ENCODE measurements at regions not wholly inside any gene's neighbourhood (a gene's known extent, or its start where the extent isn't known, plus 50 kb on each side); places are given as distances from the start of the nearest gene placed in this dataset.
"Not testable (repeated sequence)": the region's sequence is repeated elsewhere in the genome, so short reads cannot be mapped to it uniquely, and the experiment has no call there.

DNA sequence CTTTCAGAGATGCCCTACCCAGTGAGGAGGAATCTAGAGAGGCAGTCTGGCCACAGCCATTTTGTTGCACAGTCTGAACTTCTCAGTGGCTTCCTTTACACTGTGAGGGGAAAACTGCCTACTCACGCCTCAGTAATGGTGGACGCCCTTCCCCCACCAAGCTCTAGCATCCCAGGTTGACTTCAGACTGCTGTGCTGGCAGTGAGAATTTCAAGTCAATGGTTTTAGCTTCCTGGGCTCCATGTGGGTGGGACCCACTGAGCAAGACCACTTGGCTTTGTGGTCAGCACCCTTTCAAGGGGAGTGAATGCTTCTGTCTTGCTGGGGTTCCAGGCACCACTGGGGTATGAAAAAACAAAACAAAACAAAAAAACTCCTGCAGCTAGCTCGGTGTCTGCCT is 663.2 kb upstream of the ZNF385D start:
- DNase-seq: no peak

DNA sequence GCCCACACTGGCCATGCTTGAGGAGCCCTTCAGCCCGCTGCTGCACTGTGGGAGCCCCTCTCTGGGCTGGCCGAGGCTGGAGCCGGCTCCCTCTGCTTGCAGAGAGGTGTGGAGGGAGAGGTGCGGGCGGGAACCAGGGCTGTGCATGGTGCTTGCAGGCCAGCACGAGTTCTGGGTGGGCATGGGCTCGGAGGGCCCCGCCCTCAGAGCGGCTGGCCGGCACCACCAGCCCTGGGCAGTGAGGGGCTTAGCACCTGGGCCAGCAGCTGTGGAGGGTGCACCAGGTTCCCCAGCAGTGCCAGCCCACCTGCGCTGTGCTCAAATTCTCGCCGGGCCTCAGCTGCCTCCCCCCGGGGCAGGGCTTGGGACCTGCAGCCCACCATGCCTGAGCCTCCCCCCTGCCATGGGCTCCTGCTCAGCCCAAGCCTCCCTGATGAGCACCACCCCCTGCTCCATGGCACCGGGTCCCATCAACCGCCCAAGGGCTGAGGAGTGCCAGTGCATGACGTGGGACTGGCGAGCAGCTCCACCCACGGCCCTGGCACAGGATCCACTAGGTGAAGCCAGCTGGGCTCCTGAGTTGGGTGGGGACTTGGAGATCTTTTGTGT is 665.9 kb upstream of the ZNF385D start:
- DNase-seq: not testable (repeated sequence)

DNA sequence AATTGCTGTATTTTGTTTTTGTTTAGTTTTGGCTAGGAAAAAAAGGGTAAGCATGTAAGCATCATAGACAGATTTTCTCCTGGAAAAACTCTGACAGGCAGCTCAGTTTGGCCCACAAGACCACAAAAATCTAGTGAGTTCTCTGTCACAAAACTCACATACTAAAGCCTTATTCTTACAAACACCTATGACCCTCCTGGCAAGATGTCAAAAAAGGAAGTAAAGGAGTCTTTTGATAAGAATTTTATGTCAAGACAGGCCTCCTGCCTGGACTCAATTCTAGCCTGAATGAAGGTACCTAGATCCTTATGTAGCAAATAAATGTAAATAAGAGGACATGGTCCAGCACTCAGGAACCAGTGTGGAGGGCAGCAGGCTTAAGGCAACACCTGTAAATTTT is 668.3 kb upstream of the ZNF385D start:
- no peak for DNase-seq

DNA sequence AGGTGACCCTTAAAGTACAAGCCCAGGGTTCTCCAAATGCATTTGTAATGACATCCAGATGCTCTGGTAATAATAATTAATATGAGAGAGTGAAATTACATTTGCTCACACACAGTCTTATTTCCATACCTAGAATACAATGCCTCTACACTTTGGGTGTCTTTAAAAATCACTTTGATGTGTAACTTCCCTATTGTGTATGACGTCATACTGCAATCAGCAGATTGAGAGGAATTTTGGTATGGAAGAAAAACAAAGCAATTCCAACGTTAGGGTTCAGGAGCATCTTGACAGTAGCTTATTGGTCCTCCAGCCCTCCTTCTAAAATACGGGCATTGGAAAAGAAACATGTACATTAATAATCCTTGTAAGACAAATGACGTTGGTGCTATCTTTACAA is 670.6 kb upstream of the ZNF385D start:
- DNase-seq: no peak

DNA sequence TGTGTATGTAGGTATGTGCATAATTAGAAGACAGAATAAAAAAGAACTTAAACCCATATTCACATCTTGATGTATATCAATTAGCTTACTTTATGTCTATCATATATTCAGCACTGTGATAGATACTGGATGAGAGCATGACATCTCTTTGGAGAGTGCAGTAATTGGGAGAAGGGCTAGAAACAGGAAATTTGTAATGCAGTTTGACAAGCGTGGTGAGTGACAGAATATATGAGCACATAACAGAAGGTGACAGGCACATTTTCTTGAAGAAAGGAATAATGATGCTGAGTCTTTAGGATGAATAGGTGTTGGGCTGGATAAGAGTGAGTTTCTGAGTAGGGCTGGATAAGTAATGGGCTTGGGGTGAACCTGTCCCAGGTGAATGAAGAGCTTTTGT is 680.3 kb upstream of the ZNF385D start:
- DNase-seq: no peak

DNA sequence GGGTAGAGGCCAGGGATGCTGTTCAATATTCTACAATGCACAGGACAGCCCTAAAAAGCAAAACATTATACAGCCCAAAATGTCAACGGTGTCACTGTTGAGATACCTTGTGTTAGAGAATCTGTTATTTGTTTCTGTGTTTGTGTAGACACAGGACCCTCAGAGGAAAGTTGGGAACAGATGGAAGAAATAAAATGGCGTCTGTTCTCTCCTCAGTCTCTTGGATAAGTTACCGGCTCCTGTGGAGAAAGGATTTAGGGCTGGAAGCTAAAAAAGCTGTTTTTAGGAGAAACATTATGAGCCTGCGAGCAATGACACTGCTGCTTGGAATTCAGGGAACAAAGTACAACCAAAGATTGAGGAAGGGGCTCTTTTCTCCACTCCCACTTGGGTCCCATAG is 688.6 kb upstream of the ZNF385D start:
- DNase-seq: no peak

DNA sequence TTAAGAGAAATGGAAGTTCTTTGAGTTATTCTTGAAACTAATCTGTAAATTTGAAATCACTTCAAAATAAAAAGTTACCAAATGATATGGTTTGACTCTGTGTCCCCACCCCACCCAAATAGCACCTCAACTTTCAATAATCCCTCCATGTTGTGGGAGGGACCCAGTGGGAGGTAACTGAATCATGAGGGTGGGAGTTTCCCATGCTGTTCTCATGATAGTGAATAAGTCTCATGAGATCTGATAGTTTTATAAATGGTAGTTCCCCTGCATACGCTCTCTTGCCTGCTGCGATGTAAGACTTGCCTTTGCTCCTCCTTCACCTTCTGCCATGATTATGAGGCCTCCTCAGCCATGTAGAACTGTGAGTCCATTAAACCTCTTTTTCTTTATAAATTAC is 690.7 kb upstream of the ZNF385D start:
- DNase-seq: no peak

DNA sequence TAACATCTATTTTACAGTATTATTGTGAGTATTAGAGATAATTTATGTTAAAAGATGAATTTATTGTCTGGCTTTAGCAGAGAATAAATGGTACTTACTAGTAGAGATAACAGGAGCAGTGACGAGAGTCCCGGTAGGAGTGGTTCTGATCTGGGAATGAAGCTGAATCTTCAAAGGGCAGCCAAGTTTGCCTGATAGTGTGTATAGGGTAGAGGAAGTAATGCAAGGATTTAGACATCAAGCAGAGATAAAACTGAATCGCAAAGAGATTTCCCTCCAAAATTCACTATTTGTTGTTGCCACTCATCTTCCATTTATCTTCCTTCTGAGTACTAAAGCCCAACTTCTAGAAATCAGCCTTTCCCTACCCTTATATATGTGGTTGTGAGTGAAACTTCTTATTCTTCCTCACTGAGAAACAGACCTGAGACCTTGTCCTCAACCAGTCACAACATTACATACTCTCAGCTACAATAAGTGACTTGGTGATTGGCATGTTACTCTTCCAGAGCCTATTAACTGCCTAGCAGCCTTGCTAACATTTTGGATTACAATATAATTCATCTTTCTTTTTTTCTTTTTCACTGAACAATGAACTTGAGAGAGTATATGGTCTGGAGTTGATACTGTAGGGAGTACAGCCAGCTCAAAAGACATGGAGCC is 692.7 kb upstream of the ZNF385D start:
- no peak for DNase-seq

DNA sequence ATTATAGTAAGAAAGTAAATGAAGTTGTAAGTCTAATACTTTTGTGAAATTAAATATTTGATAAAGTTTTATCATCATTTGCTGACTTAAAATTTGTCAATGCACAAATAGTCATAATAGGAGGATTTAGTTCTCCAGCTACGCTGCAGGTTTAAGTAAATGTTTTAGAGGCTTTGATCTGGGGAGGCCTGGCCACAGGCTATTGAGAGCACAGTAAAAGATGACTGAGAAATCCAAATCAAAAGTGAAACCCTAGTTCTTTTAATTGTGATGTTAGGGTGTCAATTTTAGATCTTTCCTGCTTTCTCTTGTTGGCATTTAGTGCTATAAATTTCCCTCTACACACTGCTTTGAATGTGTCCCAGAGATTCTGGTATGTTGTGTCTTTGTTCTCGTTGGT is 694.3 kb upstream of the ZNF385D start:
- not testable (repeated sequence) for DNase-seq

DNA sequence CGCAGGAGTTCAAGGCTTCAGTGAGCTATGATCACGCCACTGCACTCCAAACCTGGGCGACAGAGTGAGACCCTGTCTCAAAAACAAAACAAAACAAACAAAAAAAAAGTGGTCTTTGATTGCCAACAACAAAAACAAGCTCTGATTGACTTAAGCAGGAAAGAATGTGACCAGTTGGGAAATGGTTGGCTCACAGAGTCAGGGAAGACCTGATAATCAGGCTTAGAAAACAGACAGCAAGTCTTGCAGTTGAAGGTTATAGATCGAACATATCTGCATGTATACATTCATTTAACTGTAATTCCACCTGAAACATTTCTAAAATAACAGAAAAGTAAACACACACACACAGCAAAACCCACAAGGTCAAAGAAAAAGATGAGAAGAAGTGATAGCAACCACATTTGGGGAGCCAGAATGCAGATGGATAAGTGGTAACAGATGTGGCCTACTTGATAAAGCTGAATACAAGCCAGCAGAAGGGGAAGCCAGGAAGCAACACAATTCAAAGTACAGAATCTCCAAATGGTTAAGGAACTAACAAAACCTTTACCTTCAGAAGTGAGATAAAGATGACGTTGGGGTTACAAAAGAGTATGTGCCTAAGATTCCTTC is 699.9 kb upstream of the ZNF385D start:
- DNase-seq: no peak

DNA sequence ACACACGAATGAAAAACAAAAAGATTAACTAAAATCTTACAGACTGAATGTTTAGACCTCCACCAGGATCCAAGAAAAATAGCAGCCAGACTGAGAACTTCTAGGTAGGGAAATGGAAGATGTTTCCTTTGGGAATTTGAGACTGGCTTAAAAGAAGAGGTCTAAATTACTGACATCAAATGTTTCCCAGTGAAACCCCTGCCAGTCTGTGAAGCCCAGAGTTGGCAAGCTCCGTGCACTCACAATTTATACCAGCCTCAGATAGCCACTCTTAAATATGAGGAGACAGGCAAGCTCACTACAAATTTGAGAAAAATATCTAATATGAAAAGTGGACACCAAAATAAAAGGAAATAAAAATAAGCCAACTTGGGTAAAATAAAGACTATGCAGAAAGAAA is 700.5 kb upstream of the ZNF385D start:
- no peak for DNase-seq

DNA sequence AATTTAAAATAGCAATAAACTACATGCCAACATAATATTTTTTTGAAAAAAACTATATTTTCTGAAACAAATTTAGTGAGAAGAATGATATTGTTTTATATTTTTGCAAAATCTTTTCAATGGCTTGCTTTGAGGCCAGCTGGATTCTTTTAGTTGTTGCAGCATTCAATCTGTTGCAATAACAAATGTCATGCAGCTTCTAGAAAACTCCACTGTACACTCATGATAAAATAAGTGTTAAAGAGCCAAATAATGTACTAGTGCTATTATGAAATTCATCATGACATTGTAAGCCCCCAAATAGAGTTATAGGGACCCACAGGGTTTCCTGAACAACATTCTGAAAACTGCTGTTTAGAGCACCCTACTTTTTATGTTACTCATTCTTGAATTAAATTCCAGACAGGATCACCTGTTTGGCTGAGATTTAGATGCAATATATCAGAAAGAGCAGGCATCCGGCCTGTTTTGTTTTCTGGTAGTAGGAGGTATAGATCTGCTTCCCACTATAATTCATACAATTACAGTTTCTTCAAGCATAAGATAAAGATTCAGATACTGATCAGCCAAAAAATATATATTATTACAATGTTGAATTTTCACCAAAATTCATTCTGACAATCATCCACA is 703.0 kb upstream of the ZNF385D start:
- DNase-seq: no peak

DNA sequence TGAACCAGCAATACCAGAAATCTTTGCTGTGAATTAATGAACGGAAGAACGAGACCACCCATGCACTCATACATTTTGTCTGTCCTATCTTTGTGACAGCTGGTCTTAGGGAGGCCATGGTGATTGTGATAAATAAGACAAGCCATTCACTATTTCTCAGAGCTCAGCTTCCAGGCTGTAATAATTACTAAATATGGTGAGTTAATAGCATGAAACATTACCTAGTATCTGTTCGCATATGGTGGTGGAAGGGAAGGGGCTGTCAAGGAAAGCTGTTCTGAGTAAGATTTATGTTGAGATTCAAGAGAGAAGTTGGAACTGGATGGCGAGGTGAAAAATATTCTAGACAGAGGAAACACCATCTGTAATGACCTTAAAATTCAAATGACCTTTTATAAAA is 719.0 kb upstream of the ZNF385D start:
- no peak for DNase-seq

DNA sequence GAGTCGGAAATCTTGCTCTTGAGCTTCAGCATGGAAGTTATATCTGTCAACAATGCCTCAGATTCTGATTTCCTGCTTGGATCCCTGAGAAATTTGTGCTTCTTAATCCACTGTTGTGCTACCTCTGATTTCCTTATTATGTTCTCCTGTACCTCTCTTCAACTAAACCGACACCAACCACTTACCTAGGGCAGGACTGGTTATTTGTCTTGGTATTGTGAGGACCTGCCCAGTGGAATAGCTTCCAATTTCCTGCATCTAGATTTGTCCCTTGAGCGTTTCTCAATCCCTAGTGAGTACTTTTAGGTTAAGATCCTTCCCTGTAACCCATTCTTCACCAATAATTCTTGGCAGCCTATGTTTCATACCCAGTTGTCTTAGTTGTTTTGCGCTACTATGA is 720.5 kb upstream of the ZNF385D start:
- no peak for DNase-seq

DNA sequence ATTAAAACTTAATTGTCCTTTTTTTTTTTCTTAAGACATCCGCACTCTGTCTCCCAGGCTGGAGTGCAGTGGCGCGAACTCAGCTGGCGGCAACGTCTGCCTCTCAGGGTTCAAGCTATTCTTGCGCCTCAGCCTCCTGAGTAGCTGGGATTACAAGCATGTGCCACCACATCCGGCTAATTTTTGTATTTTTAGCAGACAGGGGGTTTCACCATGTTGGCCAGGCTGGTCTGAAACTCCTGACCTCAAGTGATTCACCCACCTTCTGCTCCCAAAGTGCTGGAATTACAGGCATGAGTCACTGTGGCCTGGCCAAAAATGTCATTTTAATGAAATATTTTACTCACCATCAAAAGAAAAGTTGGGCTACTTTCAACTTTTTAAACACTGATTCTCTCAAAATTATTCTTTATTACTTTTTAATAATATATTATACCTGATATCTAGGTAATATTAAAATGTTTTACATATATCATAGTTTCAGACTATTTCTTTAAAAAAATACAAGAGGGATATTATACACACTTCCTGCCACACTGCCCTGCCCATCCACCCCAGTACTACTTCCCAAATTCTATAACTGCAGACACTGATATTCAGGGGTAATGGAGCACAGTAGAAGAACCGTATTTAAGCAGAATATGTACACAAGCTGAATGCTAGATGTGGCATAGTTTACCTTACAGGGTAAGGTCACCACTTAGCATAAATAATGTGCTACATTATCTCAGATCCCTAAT is 723.9 kb upstream of the ZNF385D start:
- no peak for DNase-seq

DNA sequence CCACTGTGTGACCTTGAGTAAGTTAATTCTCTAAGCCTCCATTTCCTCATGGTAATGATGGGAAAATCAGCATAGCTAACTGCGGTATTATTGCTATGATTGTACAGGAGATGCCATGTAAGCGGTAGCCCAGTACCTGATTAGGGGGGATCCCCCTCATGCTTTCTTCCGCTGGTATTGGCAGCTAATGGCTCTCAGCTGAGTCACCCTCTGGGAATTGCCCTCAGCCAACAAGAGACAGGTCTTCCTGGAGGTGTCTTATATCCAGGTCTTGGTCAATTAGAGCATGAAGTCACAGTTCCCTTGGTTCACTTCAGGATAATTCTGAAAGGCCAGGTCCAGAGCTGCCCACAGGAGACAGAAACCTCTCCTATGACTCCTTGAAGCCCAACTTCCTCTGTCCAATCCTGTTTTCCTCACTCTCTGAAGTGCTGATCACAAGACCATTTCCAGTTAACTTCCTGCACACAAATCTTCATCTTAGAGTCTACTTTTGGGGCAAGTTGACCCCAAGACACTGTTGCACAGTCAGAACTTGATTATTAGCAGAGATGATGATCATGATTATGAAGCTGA is 724.7 kb upstream of the ZNF385D start:
- DNase-seq: no peak

DNA sequence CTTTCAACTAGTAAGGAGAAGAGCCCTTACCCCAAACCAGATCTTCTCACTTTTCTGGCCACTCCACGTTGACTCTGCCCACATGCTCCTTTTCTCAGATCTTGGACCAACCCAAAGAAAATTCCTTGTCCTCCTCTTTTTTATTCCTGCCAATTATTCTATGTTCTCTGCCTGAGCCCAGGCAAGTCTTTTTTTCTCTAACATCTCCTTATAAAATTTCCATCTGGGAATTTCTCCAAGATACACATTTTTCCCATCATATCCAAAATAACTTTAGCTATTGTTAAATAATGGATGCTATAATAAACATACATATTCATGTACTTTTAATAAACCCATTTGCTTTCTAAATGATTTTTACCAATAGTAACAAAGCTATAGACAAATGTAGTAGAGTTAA is 726.0 kb upstream of the ZNF385D start:
- DNase-seq: no peak

DNA sequence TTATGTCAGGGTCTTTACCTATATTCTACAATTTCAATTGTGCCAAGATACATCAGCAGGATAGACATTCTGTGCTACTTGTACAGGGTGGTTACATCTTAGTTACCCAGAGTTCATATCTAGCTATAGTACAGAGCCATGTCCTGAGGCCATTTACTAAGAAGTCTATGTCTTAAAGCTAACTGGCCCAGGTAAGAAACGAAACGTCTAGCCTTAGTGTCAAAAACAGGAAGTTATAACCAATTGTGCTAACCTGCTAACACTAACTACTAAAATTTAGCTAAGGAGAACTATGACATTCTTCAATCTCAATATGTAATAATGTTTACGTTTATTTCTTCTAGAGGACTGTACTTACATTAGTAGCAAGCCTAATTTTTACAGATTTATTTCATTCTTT is 717.2 kb upstream of the UBE2E2 start:
- DNase-seq: no peak

DNA sequence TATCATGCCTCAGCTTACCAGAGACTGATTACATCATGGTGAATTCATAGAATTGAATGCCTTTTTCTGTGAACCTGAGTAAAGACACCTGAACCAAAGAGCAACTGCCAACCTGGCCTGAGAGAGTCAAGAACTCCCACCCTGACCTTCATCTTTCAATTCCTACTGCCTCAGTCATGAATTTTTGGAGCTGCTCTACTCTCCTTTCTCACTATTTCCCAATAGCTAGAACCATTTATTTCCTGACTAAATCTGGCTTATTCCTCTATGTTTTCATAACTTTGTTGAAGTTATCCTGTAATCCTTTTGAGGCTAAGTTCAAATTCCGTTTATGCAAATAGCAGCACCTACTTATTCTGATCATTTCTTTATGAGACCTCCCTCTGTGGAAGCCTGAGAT is 712.4 kb upstream of the UBE2E2 start:
- DNase-seq: no peak

DNA sequence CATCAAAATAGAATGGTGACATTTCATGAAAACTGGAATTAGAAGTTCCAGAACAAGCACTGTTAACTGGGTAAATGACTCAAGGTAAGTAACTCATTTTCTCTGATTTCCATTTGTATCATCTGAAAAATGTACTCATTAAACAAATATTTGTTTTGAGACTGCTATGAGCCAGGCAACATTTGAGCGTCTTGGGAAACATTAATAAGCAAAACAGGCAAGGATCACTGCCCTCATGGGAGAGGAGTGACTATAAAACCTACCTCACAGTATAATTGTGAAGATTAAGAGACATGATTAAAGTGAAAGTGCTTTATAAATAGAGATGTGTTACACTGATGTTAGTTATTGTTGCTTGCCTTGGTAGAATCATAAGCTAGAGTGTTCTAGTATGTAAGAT is 711.8 kb upstream of the UBE2E2 start:
- DNase-seq: no peak

DNA sequence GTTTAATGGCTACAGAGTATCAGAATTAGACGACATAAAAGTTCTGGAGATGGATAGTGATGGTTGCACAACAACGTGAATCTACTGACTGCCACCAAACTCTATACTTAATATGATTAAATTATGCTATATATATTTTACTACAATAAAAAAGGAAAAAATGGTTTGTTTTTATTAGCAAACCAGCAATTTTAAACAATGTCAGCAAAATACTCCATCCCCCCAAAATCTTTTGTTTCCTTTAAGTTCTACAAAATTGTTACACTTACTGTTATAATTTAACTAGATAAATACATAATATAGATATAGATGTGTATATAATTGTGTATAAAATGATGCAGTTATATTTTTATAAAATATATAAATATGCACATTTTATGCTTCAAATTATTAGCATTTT is 710.8 kb upstream of the UBE2E2 start:
- no peak for DNase-seq

DNA sequence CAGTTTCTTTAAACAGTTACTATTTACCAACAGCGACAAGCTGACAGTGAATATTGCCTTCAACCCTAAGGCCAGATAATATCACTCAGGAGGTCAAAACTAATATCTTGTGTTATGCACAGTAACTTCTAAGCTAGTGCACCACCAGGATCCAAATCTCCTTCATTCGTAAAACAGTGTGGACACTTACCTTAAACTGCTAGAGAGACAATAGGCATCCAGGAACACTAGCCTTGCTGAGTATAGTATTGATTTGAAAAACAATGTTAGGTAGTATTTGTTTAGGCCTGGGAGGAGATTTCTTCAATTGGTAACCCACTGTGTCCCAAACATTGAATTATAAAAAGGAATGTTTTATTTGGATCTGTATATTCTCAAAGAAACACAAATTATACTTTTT is 707.9 kb upstream of the UBE2E2 start:
- no peak for DNase-seq

DNA sequence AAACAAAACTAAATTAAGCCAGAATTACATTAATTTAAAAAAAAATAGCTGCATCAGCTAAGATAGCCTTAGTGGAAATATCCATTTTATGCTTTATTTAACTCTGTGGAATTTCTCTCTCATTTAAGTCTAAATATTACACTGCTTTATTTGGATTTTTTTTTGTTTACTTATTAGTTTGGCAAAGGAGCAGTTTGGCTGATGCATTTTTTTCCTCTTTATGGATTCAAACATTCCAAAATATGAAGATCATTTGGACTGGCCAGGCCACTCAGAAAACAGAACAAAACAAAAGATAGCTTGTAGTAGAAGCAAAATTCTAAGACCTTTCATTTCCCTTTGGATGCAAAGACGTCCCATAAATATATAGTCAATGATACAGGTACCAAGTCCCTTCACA is 707.3 kb upstream of the UBE2E2 start:
- no peak for DNase-seq
